T-helper 9 cell (primary cell): ENCODE measurements at regions not wholly inside any gene's neighbourhood (a gene's known extent, or its start where the extent isn't known, plus 50 kb on each side); places are given as distances from the start of the nearest gene placed in this dataset.

Source experiments
- DNase-seq: peaks from one replicate; pipeline ENCODE4 v3.0.0-alpha.2; 2020

DNA sequence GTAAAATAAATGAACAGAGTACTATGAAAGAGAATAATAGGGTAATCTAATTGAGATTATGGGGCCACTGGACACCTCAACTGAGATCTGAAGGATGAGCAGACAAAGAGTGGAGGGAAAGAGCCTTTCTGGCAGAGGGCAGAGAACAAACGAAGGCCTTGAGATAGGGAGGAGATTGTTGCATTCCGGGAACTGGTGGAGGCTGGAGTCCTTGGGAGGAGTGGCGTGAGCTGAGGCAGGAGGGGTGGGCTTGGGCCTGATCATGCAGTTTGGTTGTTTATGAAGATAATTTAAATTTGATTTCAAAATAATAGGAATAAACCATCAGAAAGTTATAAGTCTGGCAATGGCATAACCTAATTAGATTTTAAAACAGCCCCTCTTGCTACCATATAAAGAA is 59.5 kb upstream of the GALNT15 start:
- DNase-seq: no peak

DNA sequence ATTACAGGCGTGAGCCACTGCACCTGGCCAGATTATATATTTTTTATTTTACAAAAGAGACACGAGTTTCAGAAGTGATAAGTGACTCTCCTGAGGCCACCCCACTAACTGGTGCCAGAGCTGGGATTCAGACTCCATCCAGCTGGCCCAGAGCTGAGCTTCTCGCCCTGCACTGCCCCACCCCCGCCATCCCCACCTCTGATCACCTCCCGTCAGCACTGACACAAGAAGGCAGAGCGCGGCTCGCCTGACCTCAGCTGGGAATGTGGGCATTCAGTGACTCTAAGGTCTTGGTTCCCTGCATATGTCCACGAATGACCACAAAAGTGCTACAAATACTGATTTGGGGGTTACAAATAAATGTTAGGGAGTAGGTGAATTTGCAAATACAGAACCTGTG is 56.1 kb upstream of the GALNT15 start:
- DNase-seq: no peak

DNA sequence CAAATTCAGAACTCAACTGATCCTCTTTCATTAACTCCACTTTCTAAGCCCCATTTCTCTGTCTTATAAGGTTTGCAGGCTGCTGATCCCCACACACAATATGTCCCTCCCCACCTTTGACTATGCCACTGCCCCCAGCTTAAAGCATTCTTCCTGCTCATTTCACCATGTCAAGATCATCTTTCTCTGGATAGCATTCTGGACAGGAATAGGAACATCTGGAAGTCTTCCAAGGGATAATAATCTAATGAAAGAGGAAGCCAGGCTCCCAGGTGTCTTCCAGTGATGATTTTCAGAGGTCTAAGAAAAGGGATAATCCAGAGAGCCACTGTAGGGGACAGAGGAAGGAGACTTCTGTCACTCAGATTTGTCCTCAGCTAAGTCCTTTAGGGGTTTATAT is 54.6 kb upstream of the GALNT15 start:
- no peak for DNase-seq

DNA sequence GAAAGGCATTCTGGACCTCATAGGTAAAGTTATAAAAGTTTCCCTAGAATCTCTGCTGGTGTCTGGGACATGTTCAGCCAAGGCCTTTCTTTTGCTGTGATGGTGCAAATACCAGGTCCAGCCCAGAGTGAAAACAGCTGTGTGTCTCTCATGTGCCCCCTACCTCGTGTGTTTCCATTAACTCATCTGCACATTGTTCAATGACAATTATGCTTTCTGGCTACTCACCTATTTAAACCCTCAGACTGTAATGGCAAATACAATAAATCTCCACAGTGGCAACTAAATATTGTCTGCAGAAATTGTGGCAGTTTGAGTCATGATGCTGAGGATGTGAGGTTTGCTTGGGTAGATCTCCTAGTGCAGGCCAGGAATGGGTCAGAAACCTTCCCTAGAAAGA is 53.1 kb upstream of the GALNT15 start:
- DNase-seq: no peak

- DNase-seq: no peak
Measured at GRCh38 chr3:16122155-16122554, 52.3 kb upstream of the GALNT15 start.

GRCh38 chr3:16122661-16123060 is 51.8 kb upstream of the GALNT15 start:
- DNase-seq: no peak

DNA sequence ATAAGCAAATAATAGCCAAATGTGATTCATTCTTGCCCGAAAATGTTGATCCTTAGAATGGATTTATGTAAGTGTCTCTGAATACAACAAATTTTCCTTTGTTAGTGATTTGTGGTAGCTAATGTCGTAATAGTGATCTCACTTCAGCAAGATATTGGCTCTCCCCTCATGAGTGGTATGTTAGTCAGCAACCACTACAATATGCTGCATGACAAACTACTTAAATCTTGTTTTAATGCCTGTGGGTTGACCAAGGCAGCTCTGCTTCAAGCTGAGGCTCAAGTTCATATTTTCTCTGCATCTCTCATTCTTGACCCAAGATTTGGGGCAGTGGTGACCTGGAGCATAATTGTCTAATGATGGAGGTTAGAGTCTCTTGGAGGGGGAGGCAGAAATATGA is 49.8 kb upstream of the GALNT15 start:
- DNase-seq: no peak
